Breast epithelium (tissue), 3 donors: ENCODE measurements at regions not wholly inside any gene's neighbourhood (a gene's known extent, or its start where the extent isn't known, plus 50 kb on each side); places are given as distances from the start of the nearest gene placed in this dataset.

ENCODE experiments used
- CTCF ChIP-seq, 3 donors: fragments of 450-650 bp; IDR thresholded peaks; one replicate each; pipeline ENCODE4 v1.5.1; 2016 to 2017; ENCODE audit warnings: antibody characterized with exemption in 3 of 3, mild to moderate bottlenecking in 3 of 3, moderate library complexity in 3 of 3
- POLR2A ChIP-seq: fragments of 450-650 bp; IDR thresholded peaks from one replicate; pipeline ENCODE4 v1.6.1; 2016; ENCODE audit warnings: antibody characterized with exemption, mild to moderate bottlenecking, moderate library complexity
- POLR2AphosphoS5 ChIP-seq, 3 donors: sonication (generic); formaldehyde crosslinking; IDR thresholded peaks; one replicate each; pipeline ENCODE4 v1.6.1; 2017; ENCODE audit warnings: antibody characterized with exemption in 3 of 3

GRCh38 chrX:69317721-69318120, 152.5 kb upstream of the PJA1 start:
- no peak for TF ChIP-seq CTCF (IDR thresholded peaks at IDR 0.05)
- no peak for TF ChIP-seq POLR2A
- TF ChIP-seq POLR2AphosphoS5 (IDR thresholded peaks at IDR 0.05) = no peak
